HG03378 (cell line): ENCODE measurements at regions not wholly inside any gene's neighbourhood (a gene's known extent, or its start where the extent isn't known, plus 50 kb on each side); places are given as distances from the start of the nearest gene placed in this dataset.

Source experiments
- ATAC-seq: cut with Tn5 transposase; IDR thresholded peaks from one replicate; pipeline ENCODE4 v1.9.1; 2021; ENCODE audit warnings: mild to moderate bottlenecking, moderate library complexity; ENCODE audit not compliant: unreplicated experiment

- no peak for ATAC-seq
Measured at GRCh38 chr2:155350783-155351580, 652.5 kb downstream of the KCNJ3 start.

GRCh38 chr2:155332016-155332415 is 633.5 kb downstream of the KCNJ3 start:
- no peak for ATAC-seq

- ATAC-seq = no peak
Measured at GRCh38 chr2:155320236-155320635, 621.7 kb downstream of the KCNJ3 start.

GRCh38 chr2:155318710-155319109 is 620.2 kb downstream of the KCNJ3 start:
- ATAC-seq = no peak

GRCh38 chr2:155315768-155316167 is 617.3 kb downstream of the KCNJ3 start:
- no peak for ATAC-seq

- peak; percentile 68 for ATAC-seq
Measured at GRCh38 chr2:155310589-155310988, 612.1 kb downstream of the KCNJ3 start.

GRCh38 chr2:155309483-155309882 is 611.0 kb downstream of the KCNJ3 start:
- ATAC-seq = no peak

- ATAC-seq = peak; percentile 56
Measured at GRCh38 chr2:155308367-155309009, 610.0 kb downstream of the KCNJ3 start.

GRCh38 chr2:155301221-155301620 is 602.7 kb downstream of the KCNJ3 start:
- ATAC-seq = no peak

- ATAC-seq = no peak
Measured at GRCh38 chr2:155298001-155298400, 599.5 kb downstream of the KCNJ3 start.

GRCh38 chr2:155294358-155294757 is 595.9 kb downstream of the KCNJ3 start:
- ATAC-seq = no peak

GRCh38 chr2:155281907-155282306 is 583.4 kb downstream of the KCNJ3 start:
- ATAC-seq = no peak

- ATAC-seq = peak; percentile 49
Measured at GRCh38 chr2:155273323-155273722, 574.8 kb downstream of the KCNJ3 start.

- no peak for ATAC-seq
Measured at GRCh38 chr2:155266583-155266982, 568.1 kb downstream of the KCNJ3 start.

- no peak for ATAC-seq
Measured at GRCh38 chr2:155266109-155266508, 567.6 kb downstream of the KCNJ3 start.

GRCh38 chr2:155256803-155257202 is 558.3 kb downstream of the KCNJ3 start:
- ATAC-seq = no peak

- ATAC-seq = peak; percentile 87
Measured at GRCh38 chr2:155250800-155251199, 552.3 kb downstream of the KCNJ3 start.

GRCh38 chr2:155240176-155240575 is 541.7 kb downstream of the KCNJ3 start:
- no peak for ATAC-seq

GRCh38 chr2:155235710-155236109 is 537.2 kb downstream of the KCNJ3 start:
- ATAC-seq = no peak

- ATAC-seq = peak; percentile 69
Measured at GRCh38 chr2:155223781-155224406, 525.4 kb downstream of the KCNJ3 start.

- peak; percentile 63 for ATAC-seq
Measured at GRCh38 chr2:155218945-155219344, 520.5 kb downstream of the KCNJ3 start.
